IMR-90 (cell line): ENCODE measurements at regions not wholly inside any gene's neighbourhood (a gene's known extent, or its start where the extent isn't known, plus 50 kb on each side); places are given as distances from the start of the nearest gene placed in this dataset.

ENCODE experiments used
- ATAC-seq: fragments of 200-7000 bp; cut with Tn5 transposase; 2 replicates; pipeline ENCODE4 v1.9.1; 2020; ENCODE audit warnings: low read depth, mild to moderate bottlenecking, moderate library complexity
- BruUV-seq: library from RNA; stranded (reverse); fragments of 400-500 nt; replicated peaks from 2 replicates; lab custom pipeline; 2021; lab: Mats Ljungman, UMichigan
- CTCF ChIA-PET: fragments of 300-600 bp; formaldehyde crosslinking; extraction: SDS; loops from one replicate; lab custom pipeline; 2021; ENCODE audit warnings: antibody characterized with exemption; lab: Yijun Ruan, JAX
- POLR2A ChIA-PET: fragments of 300-600 bp; sonication (Branson Sonifier 250); formaldehyde crosslinking; loops from one replicate; lab custom pipeline; 2022; ENCODE audit warnings: antibody characterized with exemption; ENCODE audit not compliant: unreplicated experiment; lab: Charles Lee
- DNase-seq: peaks from one replicate; pipeline ENCODE4 v3.0.0; 2013
- H2AFZ ChIP-seq: replicated peaks from 2 replicates; pipeline ENCODE3; 2013; ENCODE audit warnings: low read length, mild to moderate bottlenecking; ENCODE audit not compliant: poor library complexity
- H2AK5ac ChIP-seq: 2 replicates; pipeline ENCODE4 v1.6.1; 2013; ENCODE audit warnings: low read depth, low read length, inconsistent platforms
- H2AK9ac ChIP-seq: replicated peaks from 2 replicates; pipeline ENCODE3; 2013; ENCODE audit warnings: mild to moderate bottlenecking, low read depth, low read length, moderate library complexity; ENCODE audit not compliant: poor library complexity
- H2BK120ac ChIP-seq: 2 replicates; pipeline ENCODE4 v1.6.1; 2013; ENCODE audit warnings: low read depth, low read length, inconsistent platforms
- H2BK15ac ChIP-seq: 3 replicates; pipeline ENCODE4 v1.6.1; 2013; ENCODE audit warnings: low read depth, low read length, inconsistent platforms
- H2BK20ac ChIP-seq: 2 replicates; pipeline ENCODE4 v1.6.1; 2013; ENCODE audit warnings: low read depth, mild to moderate bottlenecking, inconsistent platforms, low read length, moderate library complexity
- H2BK5ac ChIP-seq: 2 replicates; pipeline ENCODE4 v1.6.1; 2013; ENCODE audit warnings: mild to moderate bottlenecking, low read depth, low read length, inconsistent platforms; ENCODE audit not compliant: poor library complexity, severe bottlenecking
- H3K14ac ChIP-seq: replicated peaks from 2 replicates; pipeline ENCODE4 v1.6.1; 2013; ENCODE audit warnings: low read depth, low read length, inconsistent platforms
- H3K18ac ChIP-seq: 2 replicates; pipeline ENCODE4 v1.6.1; 2013; ENCODE audit warnings: low read depth, low read length, control low read depth
- H3K23ac ChIP-seq: 2 replicates; pipeline ENCODE4 v1.6.1; 2013; ENCODE audit warnings: low read depth, low read length, inconsistent platforms
- H3K27ac ChIP-seq: 2 replicates; pipeline ENCODE4 v1.5.1; 2013; ENCODE audit warnings: mild to moderate bottlenecking, control low read depth, low read length; ENCODE audit not compliant: insufficient read depth
- H3K27me3 ChIP-seq: 2 replicates; pipeline ENCODE4 v1.6.1; 2013; ENCODE audit warnings: low read length; ENCODE audit not compliant: control insufficient read depth, insufficient read depth
- H3K36me3 ChIP-seq: 2 replicates; pipeline ENCODE4 v1.6.1; 2013; ENCODE audit warnings: low read length, mixed read lengths; ENCODE audit not compliant: control insufficient read depth, insufficient read depth
- H3K4ac ChIP-seq: 2 replicates; pipeline ENCODE4 v1.6.1; 2013; ENCODE audit warnings: low read depth, low read length, inconsistent platforms
- H3K4me1 ChIP-seq: 2 replicates; pipeline ENCODE4 v1.6.1; 2013; ENCODE audit warnings: low read length, mixed read lengths; ENCODE audit not compliant: control insufficient read depth, insufficient read depth
- H3K4me2 ChIP-seq: 2 replicates; pipeline ENCODE4 v1.6.1; 2013; ENCODE audit warnings: low read depth, mild to moderate bottlenecking, control low read depth, low read length, moderate library complexity
- H3K4me3 ChIP-seq: 2 replicates; pipeline ENCODE4 v1.5.1; 2013; ENCODE audit warnings: low read depth, mild to moderate bottlenecking, control low read depth, low read length, moderate library complexity; ENCODE audit not compliant: insufficient read depth
- H3K56ac ChIP-seq: 2 replicates; pipeline ENCODE4 v1.6.1; 2013; ENCODE audit warnings: low read length, inconsistent platforms; ENCODE audit not compliant: insufficient read depth; ENCODE audit errors: extremely low read depth
- H3K79me1 ChIP-seq, 2 experiments: 2 replicates each; pipeline ENCODE4 v1.6.1; 2013; ENCODE audit warnings: low read length in 2 of 2, inconsistent platforms in 1 of 2, low read depth in 1 of 2
- H3K9ac ChIP-seq: 2 replicates; pipeline ENCODE4 v1.6.1; 2013; ENCODE audit warnings: low read depth, low read length, control low read depth
- H3K9me1 ChIP-seq: 2 replicates; pipeline ENCODE4 v1.6.1; 2013; ENCODE audit warnings: low read length, inconsistent platforms; ENCODE audit not compliant: insufficient read depth
- H3K9me3 ChIP-seq: 2 replicates; pipeline ENCODE4 v1.6.1; 2013; ENCODE audit warnings: low read length; ENCODE audit not compliant: control insufficient read depth, insufficient read depth
- H4K20me1 ChIP-seq: 2 replicates; pipeline ENCODE4 v1.6.1; 2013; ENCODE audit warnings: low read length, inconsistent platforms; ENCODE audit not compliant: insufficient read depth
- H4K5ac ChIP-seq: 2 replicates; pipeline ENCODE4 v1.6.1; 2013; ENCODE audit warnings: mild to moderate bottlenecking, low read depth, low read length, control low read depth
- H4K8ac ChIP-seq, 2 experiments: 2 replicates each; pipeline ENCODE4 v1.6.1; 2013; ENCODE audit warnings: low read depth in 2 of 2, low read length in 2 of 2, control low read depth in 1 of 2, inconsistent platforms in 1 of 2
- H4K91ac ChIP-seq: 2 replicates; pipeline ENCODE4 v1.6.1; 2013; ENCODE audit warnings: low read depth, low read length, inconsistent platforms; ENCODE audit not compliant: insufficient read depth
- MAFK ChIP-seq: IDR thresholded peaks from 2 replicates; pipeline ENCODE4 v1.6.1; 2012; ENCODE audit warnings: low read depth, low read length, improper control_type of control experiment
- MXI1 ChIP-seq: IDR thresholded peaks from 2 replicates; pipeline ENCODE4 v1.6.1; 2012; ENCODE audit warnings: low read depth, mild to moderate bottlenecking, low read length, moderate library complexity, borderline replicate concordance
- RFX5 ChIP-seq: IDR thresholded peaks from 2 replicates; pipeline ENCODE4 v1.8.0; 2012; ENCODE audit warnings: low read depth, mild to moderate bottlenecking, low read length, moderate library complexity
- WGBS, 2 experiments: methylation state at CpG; one replicate each; pipeline versions ENCODE4 v1.1.5 to v1.1.7; 2013; ENCODE audit warnings: missing lambda C conversion rate in 2 of 2; ENCODE audit not compliant: insufficient read length in 1 of 2; ENCODE audit errors: extremely low coverage in 2 of 2; 5-methylcytosine and 5-hydroxymethylcytosine counted together
- dilution Hi-C: fragments of 300-500 bp; cut with HindIII; formaldehyde crosslinking; loops from one replicate; pipeline ENCODE4 v1.14.3; 2018; ENCODE audit warnings: low sequenced_read_pairs; ENCODE audit not compliant: unreplicated experiment
- in situ Hi-C: fragments of 300-500 bp; cut with MboI; formaldehyde crosslinking; loops from 3 replicates; pipeline ENCODE4 v1.14.3; 2019; ENCODE audit warnings: low sequenced_read_pairs, inconsistent platforms, mixed read lengths
- intact Hi-C: fragments of 100-400 bp; cut with micrococcal nuclease; formaldehyde crosslinking; loops from 2 replicates; pipeline ENCODE4 v1.10.0; 2022

DNA sequence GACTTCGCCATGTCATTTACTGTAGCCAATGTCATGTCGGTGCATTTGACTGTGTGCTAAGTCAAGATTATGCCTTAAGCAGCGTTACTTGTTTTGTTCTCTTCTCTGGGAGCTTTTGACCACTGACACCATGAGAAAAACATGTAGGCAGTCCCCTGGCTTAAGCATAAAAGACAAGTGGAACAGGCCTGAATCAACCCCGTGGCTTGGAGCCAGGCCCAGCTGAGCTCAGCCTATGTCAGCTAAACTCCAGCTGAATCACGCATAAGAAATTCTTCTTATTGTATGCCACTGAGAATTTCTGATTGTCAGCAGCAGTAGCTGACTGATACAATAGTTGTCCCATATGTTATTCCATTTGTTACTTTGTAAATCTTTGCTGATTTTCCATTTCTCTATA lies 261.9 kb downstream of the CBLL2 start:
- Histone ChIP-seq H3K14ac (no peak overlapping the region), H2BK20ac (no peak overlapping the region), H3K4me3 (no peak overlapping the region), H2BK15ac (no peak overlapping the region), H2AK5ac (no peak overlapping the region), H4K91ac (no peak overlapping the region), H3K4ac (no peak overlapping the region), H2BK5ac (no peak overlapping the region), H4K5ac (no peak overlapping the region), H3K4me2 (no peak overlapping the region), H3K18ac (no peak overlapping the region), H2AK9ac (no peak overlapping the region), H3K56ac (no peak overlapping the region), H2BK120ac (no peak overlapping the region), H3K36me3 (no peaks in the 10 kb centered on the region), H2AFZ (no peak overlapping the region), H3K9me1 (no peaks in the 10 kb centered on the region), H3K27me3 (no peaks in the 10 kb centered on the region), H3K9ac (no peak overlapping the region), H3K4me1 (no peaks in the 10 kb centered on the region), H4K20me1 (no peaks in the 10 kb centered on the region), H3K27ac (no peak overlapping the region), H3K23ac (no peak overlapping the region), H3K79me1 (no peaks in the 10 kb centered on the region), H3K9me3 (no peaks in the 10 kb centered on the region), H4K8ac (no peak overlapping the region)
- ChIA-PET CTCF (no interaction called here), POLR2A (no interaction called here)
- ATAC-seq (peak; percentile 69), DNase-seq (peak; percentile 85)
- in situ Hi-C loops (no loop called here), dilution Hi-C loops (no loop called here), intact Hi-C loops (no loop called here)
- no TSS peak for BruUV-seq
- TF ChIP-seq MAFK (peak; percentile 59), RFX5 (no peak), MXI1 (no peak)
- 42% methylated on average over 4 of the region's 5 CpGs; no CpG with 5 or more reads in 1 of the 2 experiments for WGBS, 2 experiments
